ENCODE measurements at regions not wholly inside any gene's neighbourhood (a gene's known extent, or its start where the extent isn't known, plus 50 kb on each side); places are given as distances from the start of the nearest gene placed in this dataset.

DNA sequence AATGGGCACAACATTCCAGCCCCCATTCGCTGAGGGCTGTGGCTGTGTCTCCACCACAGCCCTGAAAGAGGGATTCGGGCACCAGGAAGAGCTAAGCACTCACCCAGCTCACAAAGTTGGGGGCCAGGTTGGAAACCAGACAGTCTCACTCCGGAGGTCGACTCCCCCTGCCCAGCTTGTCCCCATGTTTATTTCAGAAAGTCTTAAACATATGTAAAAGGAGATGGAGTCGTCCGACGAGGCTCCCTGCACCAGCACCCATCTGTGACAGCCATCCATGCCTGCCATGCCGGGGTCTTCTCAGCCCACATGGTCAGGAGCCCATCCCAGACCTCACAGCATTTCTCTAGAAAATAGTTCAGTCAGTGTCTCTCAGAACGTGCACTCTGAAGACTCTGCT, 63.6 kb upstream of the STX16 start:
- TF ChIP-seq, protein P1, sequence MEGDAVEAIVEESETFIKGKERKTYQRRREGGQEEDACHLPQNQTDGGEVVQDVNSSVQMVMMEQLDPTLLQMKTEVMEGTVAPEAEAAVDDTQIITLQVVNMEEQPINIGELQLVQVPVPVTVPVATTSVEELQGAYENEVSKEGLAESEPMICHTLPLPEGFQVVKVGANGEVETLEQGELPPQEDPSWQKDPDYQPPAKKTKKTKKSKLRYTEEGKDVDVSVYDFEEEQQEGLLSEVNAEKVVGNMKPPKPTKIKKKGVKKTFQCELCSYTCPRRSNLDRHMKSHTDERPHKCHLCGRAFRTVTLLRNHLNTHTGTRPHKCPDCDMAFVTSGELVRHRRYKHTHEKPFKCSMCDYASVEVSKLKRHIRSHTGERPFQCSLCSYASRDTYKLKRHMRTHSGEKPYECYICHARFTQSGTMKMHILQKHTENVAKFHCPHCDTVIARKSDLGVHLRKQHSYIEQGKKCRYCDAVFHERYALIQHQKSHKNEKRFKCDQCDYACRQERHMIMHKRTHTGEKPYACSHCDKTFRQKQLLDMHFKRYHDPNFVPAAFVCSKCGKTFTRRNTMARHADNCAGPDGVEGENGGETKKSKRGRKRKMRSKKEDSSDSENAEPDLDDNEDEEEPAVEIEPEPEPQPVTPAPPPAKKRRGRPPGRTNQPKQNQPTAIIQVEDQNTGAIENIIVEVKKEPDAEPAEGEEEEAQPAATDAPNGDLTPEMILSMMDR (IDR thresholded peaks at IDR 0.05) = no peak
- TF ChIP-seq POLR2A (IDR thresholded peaks at IDR 0.05) = no peak

Measured in esophagus squamous epithelium (tissue), 4 donors.